C4-2B (cell line): ENCODE measurements at regions not wholly inside any gene's neighbourhood (a gene's known extent, or its start where the extent isn't known, plus 50 kb on each side); places are given as distances from the start of the nearest gene placed in this dataset.

Experiments
- ZFX ChIP-seq: fragments of 450-650 bp; IDR thresholded peaks from 2 replicates; pipeline ENCODE4 v1.6.1; 2017
- TF ChIP-seq, protein P1 (sequence below): fragments of 450-650 bp; conservative IDR thresholded peaks from 2 replicates; pipeline ENCODE4 v1.5.1; 2017; ENCODE audit warnings: mild to moderate bottlenecking

- TF ChIP-seq, protein P1, sequence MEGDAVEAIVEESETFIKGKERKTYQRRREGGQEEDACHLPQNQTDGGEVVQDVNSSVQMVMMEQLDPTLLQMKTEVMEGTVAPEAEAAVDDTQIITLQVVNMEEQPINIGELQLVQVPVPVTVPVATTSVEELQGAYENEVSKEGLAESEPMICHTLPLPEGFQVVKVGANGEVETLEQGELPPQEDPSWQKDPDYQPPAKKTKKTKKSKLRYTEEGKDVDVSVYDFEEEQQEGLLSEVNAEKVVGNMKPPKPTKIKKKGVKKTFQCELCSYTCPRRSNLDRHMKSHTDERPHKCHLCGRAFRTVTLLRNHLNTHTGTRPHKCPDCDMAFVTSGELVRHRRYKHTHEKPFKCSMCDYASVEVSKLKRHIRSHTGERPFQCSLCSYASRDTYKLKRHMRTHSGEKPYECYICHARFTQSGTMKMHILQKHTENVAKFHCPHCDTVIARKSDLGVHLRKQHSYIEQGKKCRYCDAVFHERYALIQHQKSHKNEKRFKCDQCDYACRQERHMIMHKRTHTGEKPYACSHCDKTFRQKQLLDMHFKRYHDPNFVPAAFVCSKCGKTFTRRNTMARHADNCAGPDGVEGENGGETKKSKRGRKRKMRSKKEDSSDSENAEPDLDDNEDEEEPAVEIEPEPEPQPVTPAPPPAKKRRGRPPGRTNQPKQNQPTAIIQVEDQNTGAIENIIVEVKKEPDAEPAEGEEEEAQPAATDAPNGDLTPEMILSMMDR: no peak
- no peak for TF ChIP-seq ZFX
Observed at GRCh38 chr9:105129731-105130130, 114.7 kb upstream of the SLC44A1 start.
